NCI-H226 (cell line): ENCODE measurements at regions not wholly inside any gene's neighbourhood (a gene's known extent, or its start where the extent isn't known, plus 50 kb on each side); places are given as distances from the start of the nearest gene placed in this dataset.
"Not testable (repeated sequence)": the region's sequence is repeated elsewhere in the genome, so short reads cannot be mapped to it uniquely, and the experiment has no call there.

Experiments
- DNase-seq: peaks from one replicate; pipeline ENCODE4 v3.0.0-alpha.2; 2015

DNA sequence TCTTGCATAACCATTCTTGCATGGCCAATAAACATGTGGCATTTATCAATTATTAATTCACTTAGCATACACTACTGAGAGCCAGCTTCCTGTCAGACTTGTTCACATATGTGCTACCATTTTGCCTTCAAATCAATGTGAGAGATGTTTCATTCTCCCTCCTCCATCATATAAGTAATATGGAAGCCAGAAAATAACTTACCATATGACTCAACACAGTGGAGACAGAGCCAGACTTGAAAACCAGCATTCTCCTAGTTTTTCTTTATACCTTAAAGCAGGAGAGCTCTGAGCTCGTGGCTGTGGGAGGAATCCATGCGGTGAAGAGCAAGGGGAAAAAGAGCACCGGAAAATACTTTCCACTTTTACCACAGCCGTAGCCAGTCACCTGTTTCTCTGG lies 215.0 kb upstream of the LRATD1 start:
- DNase-seq = no peak

DNA sequence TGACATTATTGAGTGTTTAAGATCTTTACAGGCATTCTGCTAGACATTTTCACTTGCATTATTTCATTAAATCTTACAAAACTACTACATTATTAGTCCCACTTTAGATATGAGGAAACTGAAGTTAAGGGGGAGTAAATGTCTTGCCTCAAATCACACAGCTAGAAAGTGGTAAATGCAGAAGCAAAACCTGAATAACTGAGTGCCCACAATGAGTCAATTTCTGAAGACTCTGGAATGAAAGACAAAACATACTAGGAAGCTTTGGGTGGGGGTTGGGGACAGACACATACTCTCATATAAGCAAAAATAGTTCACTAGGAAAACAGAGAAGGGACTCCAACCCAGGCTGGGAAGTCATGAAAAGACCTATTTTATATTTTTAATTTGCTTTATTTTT lies 214.4 kb upstream of the LRATD1 start:
- no peak for DNase-seq

DNA sequence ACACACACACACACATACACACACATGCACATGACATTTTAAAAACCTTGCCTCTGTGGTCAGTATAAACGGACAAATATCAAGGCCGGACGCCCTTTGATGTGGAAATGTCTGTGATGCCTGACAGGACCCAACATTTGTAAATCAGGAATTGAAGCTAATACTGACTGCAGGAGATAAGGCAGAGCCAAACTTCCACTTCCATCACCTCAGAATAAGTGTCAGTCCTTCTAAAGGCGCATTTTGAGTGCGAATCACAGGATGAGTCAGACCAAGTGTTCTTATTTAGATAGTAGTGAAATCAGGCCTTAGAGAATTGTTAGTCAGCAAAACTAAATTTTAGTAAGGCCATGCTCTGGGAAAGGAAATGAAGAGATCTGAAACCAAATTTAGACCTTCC lies 211.7 kb upstream of the LRATD1 start:
- DNase-seq = no peak

DNA sequence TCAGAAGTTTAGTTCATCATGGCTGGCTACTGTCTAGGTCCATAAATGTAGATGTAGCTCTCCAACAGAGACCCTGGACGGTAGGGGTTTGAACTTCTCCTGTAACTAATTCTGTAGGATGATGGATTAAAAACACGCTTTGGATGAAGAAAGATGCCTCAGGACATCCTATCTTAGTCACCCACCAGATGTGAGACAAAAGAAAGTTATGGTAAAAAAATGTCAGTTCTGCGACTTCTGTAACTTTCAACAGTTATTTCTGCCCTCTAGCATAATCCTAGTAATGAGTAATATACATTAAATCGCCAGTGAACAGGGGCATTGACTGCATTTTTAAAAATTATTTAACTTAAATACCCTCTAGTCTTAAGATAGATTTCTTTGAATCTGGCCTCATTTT lies 210.1 kb upstream of the LRATD1 start:
- DNase-seq = no peak

DNA sequence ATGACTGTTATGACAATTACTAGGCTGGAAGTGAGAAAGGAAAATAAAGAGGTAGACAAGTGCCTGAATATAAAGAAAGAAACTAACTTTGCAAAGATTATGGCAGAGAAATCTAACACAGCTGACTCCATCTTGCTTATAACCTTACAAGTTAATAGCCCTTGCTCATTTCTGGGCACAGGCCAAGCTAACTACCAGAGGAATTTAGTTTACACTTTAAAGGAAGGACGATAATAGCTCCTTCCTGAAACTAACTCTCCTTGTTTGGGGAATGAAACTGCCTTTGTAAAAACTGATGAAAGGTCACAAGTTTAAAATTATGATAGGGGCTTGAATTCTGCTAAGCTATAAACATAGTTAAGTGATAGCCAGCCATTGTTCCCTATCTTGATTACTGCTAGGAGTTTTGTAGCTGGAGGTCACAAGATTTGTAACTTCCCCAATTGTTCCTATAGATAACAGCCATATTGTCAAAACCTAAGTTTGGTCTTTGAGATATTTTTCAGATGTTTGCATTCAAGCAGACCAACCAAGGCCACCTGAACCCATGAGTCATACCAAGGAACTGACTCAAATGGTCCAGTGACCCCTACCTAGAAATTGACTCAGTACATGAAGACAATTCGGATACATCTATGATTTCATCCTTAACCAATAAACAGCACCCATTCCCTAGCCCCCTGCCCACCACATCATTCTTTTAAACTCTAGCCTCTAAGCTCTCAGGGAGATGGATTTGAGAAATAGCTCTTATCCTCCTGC lies 209.2 kb upstream of the LRATD1 start:
- no peak for DNase-seq

- no peak for DNase-seq
Measured at GRCh38 chr2:14424478-14425390, 207.8 kb upstream of the LRATD1 start.

DNA sequence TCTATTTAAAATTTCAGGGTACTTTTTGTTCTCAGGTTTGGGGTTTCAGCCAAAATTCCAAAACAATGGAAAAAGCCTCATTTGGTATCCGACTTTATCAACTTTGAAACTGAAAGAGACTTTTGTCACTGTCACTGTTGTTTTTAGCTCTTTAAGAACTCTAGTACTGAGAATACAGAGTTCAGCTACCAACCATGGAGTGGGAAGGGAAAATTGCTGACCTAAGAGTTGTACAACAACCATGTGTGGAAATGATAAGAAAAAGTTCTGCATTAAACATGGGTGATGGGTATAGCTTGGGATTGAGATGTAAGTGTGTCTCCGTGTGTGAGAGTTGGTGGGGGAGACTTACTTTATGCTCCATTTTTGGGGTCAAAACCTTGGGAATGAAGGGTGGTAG lies 206.6 kb upstream of the LRATD1 start:
- DNase-seq = no peak

GRCh38 chr2:14428056-14428455 lies 204.5 kb upstream of the LRATD1 start:
- DNase-seq = no peak

DNA sequence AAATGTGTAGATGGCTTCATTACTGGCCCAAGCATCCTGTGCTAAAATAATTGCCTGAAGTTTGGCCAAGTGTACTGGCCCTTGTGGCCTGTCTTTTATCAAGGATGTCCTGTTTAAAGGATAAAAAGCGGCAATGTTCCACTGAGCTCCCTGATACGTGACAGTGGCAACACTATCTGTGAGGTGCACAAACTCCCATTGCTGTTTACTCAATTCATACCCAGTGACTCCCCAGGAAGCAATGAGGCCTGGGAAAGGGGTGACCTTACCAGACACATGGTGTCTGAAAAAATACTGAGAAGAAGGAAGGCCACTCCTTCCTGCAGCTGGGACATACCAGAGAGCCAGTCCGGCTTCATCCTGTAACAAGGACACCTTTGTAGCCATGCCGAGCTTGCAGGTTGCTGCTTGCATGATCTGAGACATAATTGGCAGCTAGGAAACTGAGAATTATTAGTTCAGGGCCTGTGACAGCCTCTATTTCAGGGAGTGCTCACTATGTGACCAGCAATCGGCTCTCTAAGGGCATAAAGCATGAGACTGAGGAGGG lies 198.5 kb upstream of the LRATD1 start:
- DNase-seq = no peak

- no peak for DNase-seq
Measured at GRCh38 chr2:14445670-14446069, 186.8 kb upstream of the LRATD1 start.

DNA sequence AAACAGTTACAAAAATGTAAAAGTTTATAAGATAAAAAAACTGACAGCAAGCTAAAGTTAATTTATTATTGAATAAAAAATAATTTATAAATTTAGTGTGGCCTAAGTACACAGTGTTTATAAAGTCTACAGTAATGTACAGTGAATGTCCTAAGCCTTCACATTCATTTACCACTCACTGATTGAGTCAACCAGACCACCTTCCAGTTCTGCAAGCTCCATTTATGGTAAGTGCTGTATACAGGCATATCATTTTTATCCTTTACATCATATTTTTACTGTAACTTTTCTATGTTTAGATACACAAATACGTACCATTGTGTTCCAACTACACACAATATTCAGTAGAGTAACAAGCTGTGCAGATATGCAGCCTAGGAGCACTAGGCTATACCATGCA lies 184.2 kb upstream of the LRATD1 start:
- DNase-seq = no peak

- no peak for DNase-seq
Measured at GRCh38 chr2:14451312-14451711, 181.2 kb upstream of the LRATD1 start.

GRCh38 chr2:14454202-14454601 lies 178.3 kb upstream of the LRATD1 start:
- DNase-seq = no peak

GRCh38 chr2:14459786-14460325 lies 172.7 kb upstream of the LRATD1 start:
- no peak for DNase-seq

GRCh38 chr2:14475994-14476393 lies 156.5 kb upstream of the LRATD1 start:
- DNase-seq = no peak

DNA sequence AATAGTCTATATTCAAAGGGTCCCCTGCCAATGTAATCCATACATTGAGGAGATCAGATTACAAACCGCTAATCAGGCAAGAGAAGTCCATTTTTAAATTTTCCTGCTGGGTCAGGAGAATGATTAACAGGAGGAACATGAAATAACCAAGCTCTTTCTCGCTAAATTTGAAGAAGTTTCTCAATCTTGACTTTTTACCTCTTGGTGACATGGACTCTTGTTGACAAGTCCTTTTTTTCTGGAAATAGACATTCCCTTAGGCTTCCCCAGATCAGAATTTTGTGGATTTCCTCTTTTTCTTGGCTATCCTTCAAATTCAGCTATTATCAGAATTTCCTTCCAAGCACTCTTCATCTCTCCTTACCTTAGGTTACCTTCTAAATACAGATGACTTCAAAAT lies 153.0 kb upstream of the LRATD1 start:
- DNase-seq = no peak

GRCh38 chr2:14480120-14480519 lies 152.4 kb upstream of the LRATD1 start:
- DNase-seq = no peak

GRCh38 chr2:14480906-14481305 lies 151.6 kb upstream of the LRATD1 start:
- DNase-seq = no peak

- DNase-seq = no peak
Measured at GRCh38 chr2:14492920-14493503, 139.5 kb upstream of the LRATD1 start.

GRCh38 chr2:14494759-14495158 lies 137.8 kb upstream of the LRATD1 start:
- DNase-seq = no peak

DNA sequence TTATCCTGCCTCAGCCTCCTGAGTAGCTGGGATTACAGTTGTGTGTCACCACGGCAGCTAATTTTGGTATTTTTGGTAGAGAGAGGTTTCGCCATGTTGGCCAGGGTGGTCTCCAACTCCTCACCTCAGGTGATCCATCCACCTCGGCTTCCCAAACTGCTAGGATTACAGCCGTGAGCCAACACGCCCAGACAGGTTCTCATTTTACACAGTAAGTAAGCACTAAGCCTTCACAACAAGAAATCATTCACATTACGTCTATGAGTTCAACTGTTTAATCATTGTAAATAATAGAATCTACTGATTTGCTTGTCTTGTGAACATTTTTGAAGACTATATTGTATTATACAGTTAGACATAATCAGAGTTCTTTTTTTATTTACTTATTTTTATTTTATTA lies 131.5 kb upstream of the LRATD1 start:
- DNase-seq = no peak

DNA sequence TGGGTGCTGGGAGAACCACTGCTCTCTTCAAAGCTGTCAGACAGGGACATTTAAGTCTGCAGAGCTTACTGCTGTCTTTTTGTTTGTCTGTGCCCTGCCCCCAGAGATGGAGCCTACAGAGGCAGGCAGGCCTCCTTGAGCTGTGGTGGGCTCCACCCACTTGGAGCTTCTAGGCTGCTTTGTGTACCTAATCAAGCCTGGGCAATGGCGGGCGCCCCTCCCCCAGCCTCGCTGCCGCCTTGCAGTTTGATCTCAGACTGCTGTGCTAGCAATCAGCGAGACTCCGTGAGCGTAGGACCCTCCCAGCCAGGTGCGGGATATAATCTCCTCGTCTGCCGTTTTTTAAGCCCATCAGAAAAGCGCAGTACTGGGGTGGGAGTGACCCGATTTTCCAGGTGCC lies 125.6 kb upstream of the LRATD1 start:
- DNase-seq = not testable (repeated sequence)

GRCh38 chr2:14511541-14511940 lies 121.0 kb upstream of the LRATD1 start:
- DNase-seq = no peak
